ENCODE measurements at regions not wholly inside any gene's neighbourhood (a gene's known extent, or its start where the extent isn't known, plus 50 kb on each side); places are given as distances from the start of the nearest gene placed in this dataset.

GRCh38 chr3:88222343-88222742 is 72.6 kb downstream of the C3orf38 start:
- no peak for DNase-seq (ENCODE audit: low read depth, low spot score)
- Mint-ChIP-seq H3K27ac (ENCODE audit: unreplicated experiment) (no peak overlapping the region), H3K9me3 (no peaks in the 10 kb centered on the region), H3K36me3 (ENCODE audit: low read depth) (no peaks in the 10 kb centered on the region), H3K4me3 (no peak overlapping the region), H3K4me1 (peaks cover 17% of the 10 kb centered on the region), H3K27me3 (ENCODE audit: low read depth) (no peaks in the 10 kb centered on the region)
- TF ChIP-seq CTCF (conservative IDR thresholded peaks at IDR 0.05), result no peak

GRCh38 chr3:88225326-88226008 is 75.7 kb downstream of the C3orf38 start:
- no peaks in the 10 kb centered on the region for H3K27me3 Mint-ChIP-seq (ENCODE audit: low read depth)
- no peak for TF ChIP-seq CTCF (conservative IDR thresholded peaks at IDR 0.05)
- H3K4me1 Mint-ChIP-seq, result peaks cover 12% of the 10 kb centered on the region
- H3K4me3 Mint-ChIP-seq, result no peak overlapping the region
- no peak overlapping the region for H3K27ac Mint-ChIP-seq (ENCODE audit: unreplicated experiment)
- H3K9me3 Mint-ChIP-seq, result no peaks in the 10 kb centered on the region
- DNase-seq (ENCODE audit: low read depth, low spot score), result no peak
- H3K36me3 Mint-ChIP-seq (ENCODE audit: low read depth), result no peaks in the 10 kb centered on the region

GRCh38 chr3:88226910-88227309 is 77.2 kb downstream of the C3orf38 start:
- H3K27ac Mint-ChIP-seq (ENCODE audit: unreplicated experiment), result no peak overlapping the region
- no peak for TF ChIP-seq CTCF (conservative IDR thresholded peaks at IDR 0.05)

GRCh38 chr3:88230638-88231037 is 80.9 kb downstream of the C3orf38 start:
- H3K27ac Mint-ChIP-seq (ENCODE audit: unreplicated experiment), result no peak overlapping the region
- H3K36me3 Mint-ChIP-seq (ENCODE audit: low read depth), result peaks cover 3% of the 10 kb centered on the region
- H3K4me1 Mint-ChIP-seq, result peaks cover 9% of the 10 kb centered on the region
- TF ChIP-seq CTCF (conservative IDR thresholded peaks at IDR 0.05), result no peak
- H3K4me3 Mint-ChIP-seq, result no peak overlapping the region
- DNase-seq (ENCODE audit: low read depth, low spot score), result no peak
- peaks cover 5% of the 10 kb centered on the region for H3K9me3 Mint-ChIP-seq
- no peaks in the 10 kb centered on the region for H3K27me3 Mint-ChIP-seq (ENCODE audit: low read depth)

More at GRCh38 chr3:88226910-88227309, 77.2 kb downstream of the C3orf38 start:
- Mint-ChIP-seq H3K4me3 (no peak overlapping the region), H3K4me1 (peaks cover 12% of the 10 kb centered on the region), H3K36me3 (ENCODE audit: low read depth) (no peaks in the 10 kb centered on the region), H3K27me3 (ENCODE audit: low read depth) (no peaks in the 10 kb centered on the region), H3K9me3 (peaks cover 3% of the 10 kb centered on the region)
- no peak for DNase-seq (ENCODE audit: low read depth, low spot score)

GRCh38 chr3:88231207-88231606 is 81.4 kb downstream of the C3orf38 start:
- no peak for DNase-seq (ENCODE audit: low read depth, low spot score)
- H3K4me1 Mint-ChIP-seq, result peaks cover 7% of the 10 kb centered on the region

More at GRCh38 chr3:88231207-88231606, 81.4 kb downstream of the C3orf38 start:
- Mint-ChIP-seq H3K27me3 (ENCODE audit: low read depth) (no peaks in the 10 kb centered on the region), H3K4me3 (no peak overlapping the region), H3K36me3 (ENCODE audit: low read depth) (peaks cover 3% of the 10 kb centered on the region), H3K9me3 (peaks cover 5% of the 10 kb centered on the region), H3K27ac (ENCODE audit: unreplicated experiment) (no peak overlapping the region)
- TF ChIP-seq CTCF (conservative IDR thresholded peaks at IDR 0.05), result no peak

Measured in neural crest cell (in vitro differentiated cells).